Neural progenitor cell (in vitro differentiated cells): ENCODE measurements at regions not wholly inside any gene's neighbourhood (a gene's known extent, or its start where the extent isn't known, plus 50 kb on each side); places are given as distances from the start of the nearest gene placed in this dataset.

Experiments
- EZH2 ChIP-seq: fragments of 200-600 bp; sonication (generic); IDR thresholded peaks from 2 replicates; pipeline ENCODE4 v1.6.1; 2017; ENCODE audit warnings: antibody characterized with exemption, mild to moderate bottlenecking, moderate library complexity
- EZH2phosphoT487 ChIP-seq: fragments of 200-600 bp; sonication (generic); IDR thresholded peaks from 2 replicates; pipeline ENCODE4 v1.6.1; 2017; ENCODE audit warnings: antibody characterized with exemption
- TF ChIP-seq, protein P1 (sequence below): fragments of 200-600 bp; sonication (generic); IDR thresholded peaks from 2 replicates; pipeline ENCODE4 v1.5.1; 2017; ENCODE audit warnings: antibody characterized with exemption, mild to moderate bottlenecking

DNA sequence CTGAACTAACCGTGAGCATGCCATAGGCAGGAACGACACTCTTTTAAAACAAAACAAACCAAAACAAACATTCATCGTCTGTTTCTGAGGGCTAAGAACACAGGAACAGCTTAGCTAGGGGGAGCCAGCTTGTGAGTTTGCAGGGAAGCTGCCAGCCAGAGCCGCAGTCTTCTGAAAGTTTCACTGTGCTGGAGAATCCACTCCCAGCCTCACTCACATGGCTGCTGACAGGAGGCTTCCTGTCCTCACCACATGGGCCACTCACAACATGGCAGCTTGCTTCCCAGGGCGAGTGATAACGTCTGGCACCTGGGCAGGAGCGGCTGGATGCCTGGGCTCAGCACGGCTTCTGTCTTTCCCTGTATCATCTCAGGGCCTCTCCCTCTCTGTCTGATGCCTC is 275.2 kb downstream of the MSX2 start:
- TF ChIP-seq EZH2 (no peak), EZH2phosphoT487 (no peak)
- TF ChIP-seq, protein P1, sequence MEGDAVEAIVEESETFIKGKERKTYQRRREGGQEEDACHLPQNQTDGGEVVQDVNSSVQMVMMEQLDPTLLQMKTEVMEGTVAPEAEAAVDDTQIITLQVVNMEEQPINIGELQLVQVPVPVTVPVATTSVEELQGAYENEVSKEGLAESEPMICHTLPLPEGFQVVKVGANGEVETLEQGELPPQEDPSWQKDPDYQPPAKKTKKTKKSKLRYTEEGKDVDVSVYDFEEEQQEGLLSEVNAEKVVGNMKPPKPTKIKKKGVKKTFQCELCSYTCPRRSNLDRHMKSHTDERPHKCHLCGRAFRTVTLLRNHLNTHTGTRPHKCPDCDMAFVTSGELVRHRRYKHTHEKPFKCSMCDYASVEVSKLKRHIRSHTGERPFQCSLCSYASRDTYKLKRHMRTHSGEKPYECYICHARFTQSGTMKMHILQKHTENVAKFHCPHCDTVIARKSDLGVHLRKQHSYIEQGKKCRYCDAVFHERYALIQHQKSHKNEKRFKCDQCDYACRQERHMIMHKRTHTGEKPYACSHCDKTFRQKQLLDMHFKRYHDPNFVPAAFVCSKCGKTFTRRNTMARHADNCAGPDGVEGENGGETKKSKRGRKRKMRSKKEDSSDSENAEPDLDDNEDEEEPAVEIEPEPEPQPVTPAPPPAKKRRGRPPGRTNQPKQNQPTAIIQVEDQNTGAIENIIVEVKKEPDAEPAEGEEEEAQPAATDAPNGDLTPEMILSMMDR = no peak
